Peyer's patch (tissue), 4 donors: ENCODE measurements at regions not wholly inside any gene's neighbourhood (a gene's known extent, or its start where the extent isn't known, plus 50 kb on each side); places are given as distances from the start of the nearest gene placed in this dataset.

Experiments used
- DNase-seq, 3 donors: peaks; one replicate each; pipeline ENCODE4 v3.0.0-alpha.2; 2017 to 2019
- H3K27ac ChIP-seq, 4 donors: fragments of 200-600 bp; sonication (generic); one replicate each; pipeline ENCODE4 v1.5.1; 2016 to 2019
- H3K27me3 ChIP-seq, 2 donors: fragments of 200-600 bp; sonication (generic); one replicate each; pipeline ENCODE4 v1.5.1; 2019
- H3K36me3 ChIP-seq, 3 donors: fragments of 200-600 bp; sonication (generic); one replicate each; pipeline ENCODE4 v1.5.1; 2016 to 2019
- H3K4me1 ChIP-seq, 4 donors: fragments of 200-600 bp; sonication (generic); one replicate each; pipeline ENCODE4 v1.5.1; 2016 to 2019
- H3K4me3 ChIP-seq, 4 donors: fragments of 200-600 bp; sonication (generic); 1 replicate in 3 of 4; 2 replicates in 1 of 4; pipeline ENCODE4 v1.5.1; 2016 to 2019; ENCODE audit warnings: mild to moderate bottlenecking in 1 of 4
- H3K9me3 ChIP-seq, 4 donors: fragments of 200-600 bp; sonication (generic); one replicate each; pipeline ENCODE4 v1.5.1; 2016 to 2019; ENCODE audit warnings: mild to moderate bottlenecking in 1 of 4
- CTCF ChIP-seq, 6 experiments: fragments of 450-650 bp in 4 of 6; fragments of 200-600 bp in 2 of 6; sonication (generic) in 1 of 6; IDR thresholded peaks; one replicate each; pipeline ENCODE4 v1.5.1; 2017 to 2019; ENCODE audit warnings: antibody characterized with exemption in 6 of 6, mild to moderate bottlenecking in 3 of 6, moderate library complexity in 1 of 6
- POLR2A ChIP-seq, 2 donors: fragments of 450-650 bp; IDR thresholded peaks; one replicate each; pipeline ENCODE4 v1.5.1; 2017; ENCODE audit warnings: antibody characterized with exemption in 2 of 2, mild to moderate bottlenecking in 2 of 2, moderate library complexity in 2 of 2

GRCh38 chr22:48227341-48228018 is 1465.0 kb downstream of the TBC1D22A start:
- H3K4me3 ChIP-seq = no peak overlapping the region
- no peaks in the 10 kb centered on the region for H3K27me3 ChIP-seq
- no peaks in the 10 kb centered on the region for H3K9me3 ChIP-seq
- DNase-seq = peak in 1 of 3 donors; percentile 10
- no peak overlapping the region for H3K27ac ChIP-seq
- H3K4me1 ChIP-seq = no peaks in the 10 kb centered on the region
- no peaks in the 10 kb centered on the region for H3K36me3 ChIP-seq
- TF ChIP-seq POLR2A (IDR thresholded peaks at IDR 0.05) = no peak
- no peak for TF ChIP-seq CTCF (IDR thresholded peaks at IDR 0.05)

DNA sequence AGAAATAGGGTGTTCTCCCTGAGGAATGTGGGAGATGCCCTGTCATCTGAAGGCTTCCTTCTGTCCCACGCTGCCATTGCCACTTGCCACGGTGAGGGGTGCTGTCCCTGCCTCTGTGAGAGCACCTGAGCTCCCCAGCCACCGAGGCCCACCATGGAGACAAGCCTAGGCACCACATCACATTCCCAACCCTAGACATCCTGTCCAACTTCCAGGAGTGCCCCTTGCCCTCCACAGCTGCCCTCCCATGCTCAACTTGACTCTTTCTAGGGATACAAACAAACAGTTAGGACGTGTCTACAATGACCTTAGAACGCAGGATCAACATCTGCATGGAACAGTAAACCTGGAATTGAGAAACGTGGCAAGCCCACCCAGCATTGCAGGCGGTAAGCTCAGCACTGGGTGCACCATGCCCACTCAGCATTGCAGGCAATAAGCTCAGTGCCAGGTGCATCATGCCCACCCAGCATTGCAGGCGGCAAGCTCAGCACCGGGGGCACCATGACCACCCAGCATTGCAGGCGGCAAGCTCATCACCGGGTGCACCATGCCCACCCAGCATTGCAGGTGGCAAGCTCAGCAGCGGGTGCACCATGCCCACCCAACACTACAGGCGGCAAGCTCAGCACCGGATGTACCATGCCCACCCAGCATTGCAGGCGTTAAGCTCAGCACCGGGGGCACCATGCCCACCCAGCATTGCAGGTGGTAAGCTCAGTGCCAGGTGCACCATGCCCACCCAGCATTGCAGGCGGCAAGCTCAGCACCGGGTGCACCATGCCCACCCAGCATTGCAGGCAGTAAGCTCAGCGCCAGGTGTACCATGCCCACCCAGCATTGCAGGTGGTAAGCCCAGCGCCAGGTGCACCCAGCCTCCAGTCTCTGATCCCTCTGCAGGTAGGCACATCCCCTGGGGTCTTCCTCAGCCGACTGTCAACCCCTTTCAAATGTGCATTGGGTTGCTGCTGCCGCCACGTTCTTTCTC is 1463.9 kb downstream of the TBC1D22A start:
- TF ChIP-seq POLR2A (IDR thresholded peaks at IDR 0.05) (no peak), CTCF (IDR thresholded peaks at IDR 0.05) (no peak)
- H3K9me3 ChIP-seq = no peaks in the 10 kb centered on the region
- H3K36me3 ChIP-seq = no peaks in the 10 kb centered on the region
- no peak overlapping the region for H3K27ac ChIP-seq
- H3K27me3 ChIP-seq = no peaks in the 10 kb centered on the region
- DNase-seq = peak in 1 of 3 donors; percentile 19
- H3K4me3 ChIP-seq = no peak overlapping the region
- no peaks in the 10 kb centered on the region for H3K4me1 ChIP-seq

DNA sequence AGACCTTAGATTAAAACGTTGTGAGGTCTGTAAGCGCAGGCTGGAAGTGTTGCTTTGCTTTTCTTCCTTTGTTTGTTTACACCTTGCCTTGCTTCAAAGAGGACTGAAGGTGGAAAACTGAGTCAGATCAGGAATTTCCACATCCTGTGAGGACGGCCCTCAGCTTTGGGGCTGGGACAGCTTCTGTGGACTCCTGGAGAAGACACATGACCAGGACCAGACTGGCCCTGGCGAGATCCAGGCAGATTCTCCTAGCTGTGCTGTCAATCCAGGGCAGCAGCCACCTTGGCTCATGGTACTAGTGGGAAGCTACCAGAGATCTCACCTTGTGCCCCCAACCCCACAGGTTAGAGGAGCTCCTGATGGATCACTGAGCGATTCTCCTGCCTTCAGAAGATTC is 1461.9 kb downstream of the TBC1D22A start:
- H3K27me3 ChIP-seq = no peaks in the 10 kb centered on the region
- TF ChIP-seq POLR2A (IDR thresholded peaks at IDR 0.05) = no peak
- no peak for TF ChIP-seq CTCF (IDR thresholded peaks at IDR 0.05)
- no peaks in the 10 kb centered on the region for H3K9me3 ChIP-seq
- peak in 1 of 3 donors; percentile 26 for DNase-seq
- H3K36me3 ChIP-seq = no peaks in the 10 kb centered on the region
- H3K27ac ChIP-seq = no peak overlapping the region
- no peaks in the 10 kb centered on the region for H3K4me1 ChIP-seq
- no peak overlapping the region for H3K4me3 ChIP-seq

- no peaks in the 10 kb centered on the region for H3K36me3 ChIP-seq
- no peak for TF ChIP-seq CTCF (IDR thresholded peaks at IDR 0.05)
- TF ChIP-seq POLR2A (IDR thresholded peaks at IDR 0.05) = no peak
Observed at GRCh38 chr22:48223488-48224190, 1461.2 kb downstream of the TBC1D22A start.

GRCh38 chr22:48222742-48223487 is 1460.5 kb downstream of the TBC1D22A start:
- no peak for TF ChIP-seq POLR2A (IDR thresholded peaks at IDR 0.05)
- no peak for TF ChIP-seq CTCF (IDR thresholded peaks at IDR 0.05)
- Histone ChIP-seq H3K27ac (no peak overlapping the region), H3K9me3 (no peaks in the 10 kb centered on the region), H3K4me3 (no peak overlapping the region), H3K27me3 (no peaks in the 10 kb centered on the region), H3K4me1 (no peaks in the 10 kb centered on the region), H3K36me3 (no peaks in the 10 kb centered on the region)
- DNase-seq = peak in 1 of 3 donors; percentile 33

More at GRCh38 chr22:48223488-48224190, 1461.2 kb downstream of the TBC1D22A start:
- Histone ChIP-seq H3K9me3 (no peaks in the 10 kb centered on the region), H3K27ac (no peak overlapping the region), H3K4me1 (no peaks in the 10 kb centered on the region), H3K4me3 (no peak overlapping the region), H3K27me3 (no peaks in the 10 kb centered on the region)
- DNase-seq = peak in 1 of 3 donors; percentile 14
